GDM1 (cell line): ENCODE measurements at regions not wholly inside any gene's neighbourhood (a gene's known extent, or its start where the extent isn't known, plus 50 kb on each side); places are given as distances from the start of the nearest gene placed in this dataset.
"Not testable (repeated sequence)": the region's sequence is repeated elsewhere in the genome, so short reads cannot be mapped to it uniquely, and the experiment has no call there.

ENCODE experiments used
- DNase-seq: peaks from one replicate; lab custom pipeline; 2025; lab: John Stamatoyannopoulos, UW

GRCh38 chr2:205865056-205865455 lies 182.8 kb downstream of the NRP2 start:
- no peak for DNase-seq

GRCh38 chr2:205864491-205864890 lies 182.2 kb downstream of the NRP2 start:
- no peak for DNase-seq

GRCh38 chr2:205862761-205863160 lies 180.5 kb downstream of the NRP2 start:
- not testable (repeated sequence) for DNase-seq

GRCh38 chr2:205860885-205861284 lies 178.6 kb downstream of the NRP2 start:
- no peak for DNase-seq

- DNase-seq = no peak
Observed at GRCh38 chr2:205860181-205860580, 177.9 kb downstream of the NRP2 start.

GRCh38 chr2:205858881-205859441 lies 176.7 kb downstream of the NRP2 start:
- no peak for DNase-seq

- no peak for DNase-seq
Observed at GRCh38 chr2:205858275-205858674, 176.0 kb downstream of the NRP2 start.

- no peak for DNase-seq
Observed at GRCh38 chr2:205857520-205858237, 175.4 kb downstream of the NRP2 start.

- DNase-seq = no peak
Observed at GRCh38 chr2:205852457-205852856, 170.2 kb downstream of the NRP2 start.

- DNase-seq = no peak
Observed at GRCh38 chr2:205850611-205851010, 168.3 kb downstream of the NRP2 start.

GRCh38 chr2:205850132-205850531 lies 167.8 kb downstream of the NRP2 start:
- no peak for DNase-seq

- DNase-seq = no peak
Observed at GRCh38 chr2:205849136-205849535, 166.8 kb downstream of the NRP2 start.

- DNase-seq = no peak
Observed at GRCh38 chr2:205848601-205849000, 166.3 kb downstream of the NRP2 start.
